SJCRH30 (cell line): ENCODE measurements at regions not wholly inside any gene's neighbourhood (a gene's known extent, or its start where the extent isn't known, plus 50 kb on each side); places are given as distances from the start of the nearest gene placed in this dataset.

Source experiments
- DNase-seq, 2 experiments: peaks; one replicate each; pipeline ENCODE4 v3.0.0-alpha.2; 2015 to 2020
- H3K27ac ChIP-seq: fragments of 250-450 bp; sonication (Bioruptor Pico); 2 replicates; pipeline ENCODE4 v1.5.1; 2020; ENCODE audit warnings: mild to moderate bottlenecking, moderate library complexity
- H3K27me3 ChIP-seq: fragments of 250-450 bp; sonication (Bioruptor Pico); 2 replicates; pipeline ENCODE4 v1.5.1; 2020; ENCODE audit warnings: mild to moderate bottlenecking, moderate library complexity
- H3K36me3 ChIP-seq: fragments of 250-450 bp; sonication (Bioruptor Pico); 2 replicates; pipeline ENCODE4 v1.5.1; 2020; ENCODE audit warnings: mild to moderate bottlenecking, moderate library complexity
- H3K4me1 ChIP-seq: fragments of 250-450 bp; sonication (Bioruptor Pico); 2 replicates; pipeline ENCODE4 v1.5.1; 2020; ENCODE audit warnings: mild to moderate bottlenecking, moderate library complexity
- H3K4me3 ChIP-seq: fragments of 250-450 bp; sonication (Bioruptor Pico); 2 replicates; pipeline ENCODE4 v1.5.1; 2020; ENCODE audit warnings: mild to moderate bottlenecking, moderate library complexity
- H3K9me3 ChIP-seq: fragments of 250-450 bp; sonication (Bioruptor Pico); replicated peaks from 2 replicates; pipeline ENCODE4 v1.5.1; 2020; ENCODE audit warnings: mild to moderate bottlenecking, moderate library complexity

DNA sequence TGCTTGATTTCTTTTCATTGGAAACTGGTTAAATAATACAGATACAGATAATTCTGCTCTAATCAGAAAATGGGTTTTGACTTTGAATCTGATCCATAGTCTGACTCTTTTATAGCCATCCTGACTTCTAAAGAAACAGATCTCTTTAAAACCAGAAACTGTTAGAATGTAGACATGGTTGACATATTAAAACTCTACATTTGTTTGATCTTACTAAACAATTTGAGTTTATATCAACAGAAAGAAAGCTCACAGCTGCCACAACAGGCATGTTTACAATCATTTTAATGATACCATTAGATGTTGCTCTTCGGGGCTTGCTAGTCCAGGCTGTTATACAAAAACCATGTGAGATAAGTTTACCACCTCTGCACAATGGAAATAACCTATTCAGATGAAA, 193.0 kb upstream of the SEMA3A start:
- H3K9me3 ChIP-seq = no peaks in the 10 kb centered on the region
- H3K4me3 ChIP-seq = no peak overlapping the region
- DNase-seq = no peak
- H3K4me1 ChIP-seq = no peaks in the 10 kb centered on the region
- H3K36me3 ChIP-seq = no peaks in the 10 kb centered on the region
- H3K27ac ChIP-seq = no peak overlapping the region
- no peaks in the 10 kb centered on the region for H3K27me3 ChIP-seq

DNA sequence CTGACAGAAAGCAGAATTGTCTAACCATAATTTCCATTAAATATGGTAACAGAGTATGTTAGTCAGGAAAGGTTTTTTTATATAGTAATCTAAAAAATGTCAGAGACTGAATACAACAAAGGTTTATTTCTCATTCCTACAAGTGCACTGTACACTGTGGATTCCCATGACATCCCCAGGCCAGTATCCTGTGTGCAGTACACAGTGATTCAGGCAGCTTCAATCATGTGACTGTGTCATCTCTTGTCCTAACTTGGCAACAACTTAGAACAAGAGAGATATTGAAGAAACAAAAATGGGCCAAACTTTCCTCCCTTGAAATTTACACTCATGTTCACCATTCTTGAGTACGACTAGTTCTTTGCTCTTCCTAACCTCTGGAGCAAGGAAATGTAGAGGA, 189.8 kb upstream of the SEMA3A start:
- no peak overlapping the region for H3K4me3 ChIP-seq
- no peaks in the 10 kb centered on the region for H3K9me3 ChIP-seq
- no peaks in the 10 kb centered on the region for H3K36me3 ChIP-seq
- no peak for DNase-seq
- no peaks in the 10 kb centered on the region for H3K27me3 ChIP-seq
- H3K27ac ChIP-seq = no peak overlapping the region
- H3K4me1 ChIP-seq = no peaks in the 10 kb centered on the region

DNA sequence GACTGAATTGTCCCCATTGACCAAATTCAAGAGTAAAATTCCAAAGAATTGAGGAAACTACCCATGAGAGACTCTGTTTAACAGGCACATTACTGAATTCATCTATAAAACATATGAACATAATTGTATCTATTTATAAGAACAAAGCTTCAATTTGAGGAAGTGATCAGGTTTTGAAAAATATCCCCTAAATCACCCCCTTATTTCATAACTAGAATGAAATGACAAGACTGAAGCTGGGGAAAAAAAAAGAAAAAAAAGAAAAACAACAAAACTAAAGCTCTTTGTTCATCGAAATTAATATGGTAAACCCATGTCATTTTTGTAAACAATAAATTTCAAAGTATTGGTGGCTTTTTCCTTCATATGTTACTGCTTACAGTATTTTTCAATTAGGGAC, 184.9 kb upstream of the SEMA3A start:
- Histone ChIP-seq H3K4me1 (no peaks in the 10 kb centered on the region), H3K27me3 (no peaks in the 10 kb centered on the region), H3K9me3 (no peaks in the 10 kb centered on the region), H3K36me3 (no peaks in the 10 kb centered on the region), H3K27ac (no peak overlapping the region), H3K4me3 (no peak overlapping the region)
- no peak for DNase-seq

DNA sequence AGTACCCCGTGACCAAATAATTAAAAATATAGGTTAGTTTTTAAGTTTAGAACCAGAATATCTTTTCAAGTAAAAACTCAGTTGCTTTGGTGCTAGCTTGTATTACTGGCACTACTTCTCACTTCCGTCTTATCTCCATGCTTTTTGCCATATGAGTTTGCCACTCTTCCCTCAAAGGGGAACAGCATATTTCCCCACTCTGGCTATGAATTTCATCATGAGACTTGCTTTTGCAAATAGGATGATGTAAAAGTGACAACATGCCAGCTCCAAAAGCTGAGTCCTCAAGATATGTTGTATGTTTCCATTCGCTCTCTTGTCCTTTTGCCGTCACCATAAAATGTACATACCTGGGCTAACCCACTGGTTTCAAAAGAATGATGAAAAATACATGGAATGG, 178.1 kb upstream of the SEMA3A start:
- no peaks in the 10 kb centered on the region for H3K27me3 ChIP-seq
- H3K9me3 ChIP-seq = no peaks in the 10 kb centered on the region
- H3K4me3 ChIP-seq = no peak overlapping the region
- no peak overlapping the region; the same call in 1 of the 2 replicates for H3K27ac ChIP-seq
- peaks cover 10% of the 10 kb centered on the region for H3K4me1 ChIP-seq
- DNase-seq = no peak
- H3K36me3 ChIP-seq = no peaks in the 10 kb centered on the region

DNA sequence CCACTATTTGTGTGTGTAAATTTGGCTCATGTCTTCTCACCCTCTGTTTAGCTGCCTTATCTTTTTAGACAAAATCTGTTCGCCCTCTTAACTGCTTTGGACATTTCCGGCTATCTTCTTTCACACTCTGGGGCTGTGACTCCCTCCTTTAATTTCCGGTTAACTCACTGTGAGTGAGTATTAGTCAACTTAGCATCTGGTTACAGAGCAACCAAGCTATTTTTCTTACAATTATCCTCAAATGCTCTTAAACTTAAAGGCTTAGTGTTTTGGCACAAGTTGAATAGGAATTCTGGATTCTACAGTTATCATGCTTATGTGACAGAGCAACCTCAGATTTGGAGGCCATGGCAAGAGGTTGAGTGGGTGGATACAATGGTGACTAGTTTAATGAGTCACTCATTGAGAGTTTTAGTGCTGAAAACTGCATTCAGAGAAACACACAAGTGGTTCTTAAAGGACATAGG, 177.6 kb upstream of the SEMA3A start:
- no peaks in the 10 kb centered on the region for H3K27me3 ChIP-seq
- H3K9me3 ChIP-seq = no peaks in the 10 kb centered on the region
- peak; percentile 37 to 70 for DNase-seq
- H3K4me3 ChIP-seq = no peak overlapping the region
- H3K4me1 ChIP-seq = peaks cover 10% of the 10 kb centered on the region
- peak overlapping the region; percentile 13; the same call in 1 of the 2 replicates for H3K27ac ChIP-seq
- H3K36me3 ChIP-seq = no peaks in the 10 kb centered on the region

DNA sequence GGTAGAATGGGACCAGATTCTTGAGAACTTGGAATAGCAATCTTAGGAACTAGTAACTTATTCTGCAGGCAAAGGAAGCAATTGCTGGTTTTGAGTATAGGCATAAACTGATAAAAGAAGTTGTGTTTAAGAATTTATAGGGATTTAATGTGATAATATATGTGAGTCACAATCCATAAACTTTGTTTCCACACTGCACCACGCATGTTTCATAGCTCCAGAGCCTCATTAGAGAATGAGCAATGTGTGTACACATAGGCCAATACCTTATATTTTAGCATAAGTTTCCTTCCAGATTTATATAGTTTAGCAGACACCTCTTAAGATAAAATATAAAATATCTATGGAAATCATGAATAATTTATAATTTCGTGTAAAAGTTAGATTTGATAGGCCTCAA, 175.5 kb upstream of the SEMA3A start:
- no peak for DNase-seq

DNA sequence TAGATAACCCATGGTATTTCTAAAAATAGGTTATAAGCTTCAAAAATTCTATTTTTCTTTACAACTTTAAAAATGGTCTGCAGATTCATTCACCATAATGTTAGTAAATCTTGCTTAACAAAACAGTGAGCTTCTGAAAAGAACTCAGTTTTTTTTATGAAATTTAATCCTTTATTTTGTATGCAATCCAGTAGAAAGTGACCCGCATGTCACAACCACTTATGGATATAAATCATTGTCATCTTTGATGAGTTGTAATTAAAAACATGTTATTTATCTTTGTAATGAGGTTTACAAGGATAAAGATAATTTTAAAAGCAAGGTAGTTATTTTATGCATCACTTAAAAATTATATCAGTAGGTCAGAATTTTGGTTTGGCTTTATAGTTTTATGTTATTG, 173.5 kb upstream of the SEMA3A start:
- no peaks in the 10 kb centered on the region for H3K27me3 ChIP-seq
- no peaks in the 10 kb centered on the region for H3K36me3 ChIP-seq
- no peaks in the 10 kb centered on the region for H3K9me3 ChIP-seq
- H3K27ac ChIP-seq = no peak overlapping the region
- no peak for DNase-seq
- peaks cover 32% of the 10 kb centered on the region for H3K4me1 ChIP-seq
- no peak overlapping the region for H3K4me3 ChIP-seq

More for the DNA sequence above, 175.5 kb upstream of the SEMA3A start:
- Histone ChIP-seq H3K9me3 (no peaks in the 10 kb centered on the region), H3K4me1 (peaks cover 12% of the 10 kb centered on the region), H3K4me3 (no peak overlapping the region), H3K36me3 (no peaks in the 10 kb centered on the region), H3K27ac (no peak overlapping the region), H3K27me3 (no peaks in the 10 kb centered on the region)

DNA sequence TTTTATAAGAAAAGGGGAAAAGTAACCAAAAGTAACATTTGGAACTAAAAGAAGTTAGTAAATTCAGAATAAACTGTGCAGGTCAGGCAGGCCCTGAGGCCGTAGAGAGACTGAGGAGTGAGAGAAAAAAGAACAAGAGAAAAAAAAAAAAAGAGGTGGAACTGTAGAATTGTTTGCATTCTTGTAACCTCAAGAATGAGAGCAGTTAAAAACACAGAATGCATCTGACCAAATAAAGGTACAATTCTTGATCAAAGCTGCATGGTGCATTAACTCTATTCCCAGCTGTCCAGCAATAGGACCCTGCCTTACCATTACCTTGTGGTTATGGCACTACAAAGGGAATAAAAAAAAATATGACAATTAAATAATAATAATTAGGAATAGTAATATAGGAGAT, 170.1 kb upstream of the SEMA3A start:
- no peaks in the 10 kb centered on the region for H3K9me3 ChIP-seq
- no peaks in the 10 kb centered on the region for H3K36me3 ChIP-seq
- H3K4me1 ChIP-seq = peaks cover 31% of the 10 kb centered on the region
- H3K27ac ChIP-seq = peak overlapping the region; percentile 66
- no peaks in the 10 kb centered on the region for H3K27me3 ChIP-seq
- DNase-seq = peak; percentile 49 to 81
- no peak overlapping the region for H3K4me3 ChIP-seq

DNA sequence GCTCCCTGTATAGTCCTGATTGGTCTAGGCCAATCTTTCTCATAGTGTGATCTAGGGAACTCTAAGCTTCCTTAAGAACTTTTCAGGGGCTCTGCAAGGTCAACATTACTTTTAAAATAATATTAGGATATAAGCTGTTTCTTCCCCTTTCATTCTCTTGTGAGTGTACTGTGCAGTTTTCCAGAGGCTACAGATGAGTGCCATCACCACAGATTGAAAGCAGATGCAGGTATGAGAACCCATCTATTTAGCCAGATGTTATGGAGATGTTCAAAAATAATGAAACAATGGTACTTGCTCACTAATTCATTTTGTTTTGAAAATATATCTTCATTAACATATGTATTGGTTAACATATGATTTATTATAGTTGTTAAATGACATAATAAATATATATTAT, 169.2 kb upstream of the SEMA3A start:
- peak in 1 of 2 experiments; percentile 19 for DNase-seq
- Histone ChIP-seq H3K27me3 (no peaks in the 10 kb centered on the region), H3K27ac (peak overlapping the region; percentile 66; the same call in 1 of the 2 replicates), H3K4me1 (peaks cover 31% of the 10 kb centered on the region), H3K9me3 (no peaks in the 10 kb centered on the region), H3K36me3 (no peaks in the 10 kb centered on the region), H3K4me3 (no peak overlapping the region)

DNA sequence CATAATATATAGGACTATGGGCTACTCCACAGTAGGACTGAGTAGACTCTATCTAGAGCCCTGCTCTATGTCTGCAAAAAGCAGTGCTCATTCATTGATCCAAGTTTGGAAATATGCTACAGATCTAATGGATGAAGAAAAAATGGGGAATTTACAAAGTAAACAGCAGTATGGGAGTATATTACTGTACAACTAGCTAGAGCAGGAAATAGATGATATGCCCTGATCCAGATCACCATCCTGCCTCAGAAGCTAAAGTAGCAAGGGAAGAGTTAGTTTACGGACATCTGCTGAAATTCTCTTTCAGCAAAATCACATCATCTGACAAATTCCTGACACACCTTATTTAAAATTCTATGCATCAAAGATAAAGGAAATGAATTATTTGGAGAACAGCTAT, 168.2 kb upstream of the SEMA3A start:
- H3K27ac ChIP-seq = no peak overlapping the region

DNA sequence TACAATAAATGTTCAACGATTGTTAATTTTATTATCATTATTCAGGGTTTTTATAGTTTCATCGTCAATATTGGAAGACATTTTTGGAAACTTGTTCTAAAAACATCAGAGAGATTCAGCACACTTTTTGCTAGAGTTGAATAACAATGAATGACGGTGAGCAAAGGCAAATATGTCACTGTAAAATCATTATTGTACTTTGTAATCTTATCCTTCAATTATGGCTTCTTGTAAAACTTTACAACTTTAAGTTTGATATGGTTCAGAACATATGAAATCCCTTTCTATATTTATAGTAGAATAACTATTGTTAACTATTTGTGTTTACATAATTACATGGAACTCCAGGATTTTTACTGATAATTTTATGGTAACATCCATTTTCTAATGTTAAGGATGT, 167.8 kb upstream of the SEMA3A start:
- no peaks in the 10 kb centered on the region for H3K27me3 ChIP-seq
- no peaks in the 10 kb centered on the region for H3K36me3 ChIP-seq
- DNase-seq = no peak
- no peak overlapping the region for H3K27ac ChIP-seq
- H3K4me3 ChIP-seq = no peak overlapping the region
- H3K4me1 ChIP-seq = peaks cover 31% of the 10 kb centered on the region
- H3K9me3 ChIP-seq = no peaks in the 10 kb centered on the region

More for the DNA sequence above, 168.2 kb upstream of the SEMA3A start:
- Histone ChIP-seq H3K36me3 (no peaks in the 10 kb centered on the region), H3K4me3 (no peak overlapping the region), H3K27me3 (no peaks in the 10 kb centered on the region), H3K4me1 (peaks cover 31% of the 10 kb centered on the region), H3K9me3 (no peaks in the 10 kb centered on the region)
- peak in 1 of 2 experiments; percentile 19 for DNase-seq

DNA sequence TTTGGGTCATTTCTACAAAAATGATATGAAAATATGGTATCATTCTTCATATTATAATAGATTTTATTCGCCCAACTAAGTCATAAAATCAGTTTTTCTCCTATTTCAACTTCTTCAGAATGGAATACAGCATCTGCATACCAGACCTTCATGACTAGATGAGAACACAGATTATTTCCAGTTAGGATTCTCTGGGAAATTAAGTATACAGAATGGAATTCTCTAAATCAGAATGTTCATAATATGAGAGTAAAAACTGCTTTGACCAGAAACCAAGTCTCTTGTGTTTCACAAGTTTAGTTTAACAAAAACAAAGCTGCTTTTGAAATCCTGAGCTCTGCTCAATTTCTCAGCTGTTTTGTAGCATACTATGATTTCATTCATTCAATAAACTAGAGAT, 160.3 kb upstream of the SEMA3A start:
- Histone ChIP-seq H3K4me3 (no peak overlapping the region), H3K36me3 (no peaks in the 10 kb centered on the region), H3K4me1 (no peaks in the 10 kb centered on the region), H3K27me3 (no peaks in the 10 kb centered on the region), H3K27ac (no peak overlapping the region), H3K9me3 (peaks cover 3% of the 10 kb centered on the region; the same call in 1 of the 2 replicates)
- DNase-seq = no peak

DNA sequence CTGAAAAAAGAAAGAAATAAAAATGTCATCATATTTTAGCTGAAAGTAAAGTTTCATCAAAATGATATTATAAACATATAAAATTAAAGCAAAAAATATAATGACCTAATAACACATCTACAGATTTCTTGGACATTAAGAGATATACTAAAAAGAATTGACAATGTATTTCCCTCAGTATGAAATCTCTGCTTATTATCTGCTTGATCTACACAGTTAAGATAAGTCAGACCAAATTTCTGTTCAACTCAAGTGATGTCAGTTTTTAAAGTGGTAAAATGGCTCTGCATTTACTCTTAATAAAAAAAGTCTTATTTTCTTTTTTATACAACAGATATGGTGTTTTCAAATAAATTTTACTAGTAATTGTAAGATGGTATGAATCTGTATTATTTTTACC, 159.4 kb upstream of the SEMA3A start:
- Histone ChIP-seq H3K27me3 (no peaks in the 10 kb centered on the region), H3K4me1 (no peaks in the 10 kb centered on the region), H3K36me3 (no peaks in the 10 kb centered on the region), H3K27ac (no peak overlapping the region), H3K4me3 (no peak overlapping the region), H3K9me3 (peaks cover 3% of the 10 kb centered on the region; the same call in 1 of the 2 replicates)
- DNase-seq = no peak

DNA sequence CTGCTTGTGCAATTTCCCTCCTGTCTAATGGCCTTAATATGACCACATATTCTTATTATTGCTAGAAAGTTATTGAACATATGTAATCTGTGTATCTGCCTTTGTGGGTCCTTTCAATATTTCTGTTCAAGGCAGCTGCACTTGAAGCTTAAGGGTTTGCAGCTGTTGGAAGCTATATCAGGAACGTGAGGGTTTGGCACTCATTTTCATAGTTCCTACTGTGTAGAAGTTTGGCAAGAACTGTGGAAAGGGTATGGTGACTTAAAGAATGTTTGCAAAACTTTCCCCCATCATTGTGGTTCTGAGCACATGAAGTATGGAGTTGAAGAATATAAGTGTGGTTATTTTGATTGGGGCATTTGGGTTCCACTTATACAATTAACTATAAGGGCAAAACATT, 144.7 kb upstream of the SEMA3A start:
- Histone ChIP-seq H3K9me3 (no peaks in the 10 kb centered on the region), H3K4me1 (peaks cover 13% of the 10 kb centered on the region), H3K36me3 (no peaks in the 10 kb centered on the region), H3K27me3 (no peaks in the 10 kb centered on the region), H3K27ac (peak overlapping the region; percentile 49), H3K4me3 (no peak overlapping the region)
- DNase-seq = peak; percentile 63 to 85

DNA sequence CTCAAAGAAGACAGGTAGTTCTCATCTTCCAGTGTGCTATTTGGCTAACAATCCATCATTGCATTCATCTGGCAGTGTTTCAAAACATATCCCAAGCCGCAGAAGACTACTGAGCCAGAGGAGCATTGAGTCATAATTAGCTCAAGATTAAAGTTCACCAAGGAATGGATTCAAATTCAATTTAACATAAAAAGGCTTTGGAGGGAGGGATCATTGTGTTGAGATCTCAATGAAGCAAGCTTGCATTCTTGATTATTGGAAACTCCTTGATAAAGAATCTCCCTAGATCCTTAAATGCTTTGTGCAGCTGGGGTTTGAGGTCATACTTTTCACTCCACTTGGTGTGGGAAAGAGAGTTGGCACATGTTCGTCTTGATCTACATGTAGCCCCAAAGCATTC, 142.8 kb upstream of the SEMA3A start:
- Histone ChIP-seq H3K36me3 (no peaks in the 10 kb centered on the region), H3K27ac (no peak overlapping the region)

DNA sequence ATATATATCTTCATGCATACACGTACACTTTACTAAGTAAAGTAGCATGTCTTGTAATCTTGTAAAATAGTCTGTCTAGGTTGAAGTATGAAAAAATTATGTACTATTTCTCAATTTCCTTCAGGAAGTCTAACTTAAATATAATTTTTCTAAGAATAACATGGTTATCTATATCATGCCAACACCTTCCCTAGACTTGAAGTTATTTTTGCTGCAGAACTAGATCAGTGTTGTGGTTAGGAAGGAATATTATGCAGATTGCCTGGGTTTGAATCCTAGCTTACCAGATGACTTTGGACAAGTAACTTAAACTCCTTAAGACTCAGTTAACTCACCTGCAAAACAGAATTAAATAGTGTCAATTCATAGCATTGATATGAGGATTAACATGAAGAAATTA, 142.2 kb upstream of the SEMA3A start:
- Histone ChIP-seq H3K27ac (no peak overlapping the region), H3K27me3 (no peaks in the 10 kb centered on the region), H3K9me3 (no peaks in the 10 kb centered on the region), H3K4me1 (peaks cover 13% of the 10 kb centered on the region), H3K36me3 (no peaks in the 10 kb centered on the region), H3K4me3 (no peak overlapping the region)
- no peak for DNase-seq

More for the DNA sequence above, 142.8 kb upstream of the SEMA3A start:
- Histone ChIP-seq H3K4me3 (no peak overlapping the region), H3K4me1 (peaks cover 13% of the 10 kb centered on the region), H3K27me3 (no peaks in the 10 kb centered on the region), H3K9me3 (no peaks in the 10 kb centered on the region)
- DNase-seq = no peak
